Gastroesophageal sphincter (tissue), 4 donors: ENCODE measurements at regions not wholly inside any gene's neighbourhood (a gene's known extent, or its start where the extent isn't known, plus 50 kb on each side); places are given as distances from the start of the nearest gene placed in this dataset.

Experiments used
- ATAC-seq: fragments of 150-250 bp; one replicate; pipeline ENCODE4 v1.9.1; 2016; ENCODE audit warnings: mild to moderate bottlenecking, moderate library complexity
- H3K27ac ChIP-seq, 4 donors: fragments of 200-600 bp; sonication (generic) in 3 of 4; 1 replicate in 3 of 4; 2 replicates in 1 of 4; pipeline ENCODE4 v1.5.1; 2016 to 2019
- H3K27me3 ChIP-seq: fragments of 200-600 bp; sonication (generic); one replicate; pipeline ENCODE4 v1.5.1; 2019
- H3K36me3 ChIP-seq, 2 donors: fragments of 200-600 bp; sonication (generic); one replicate each; pipeline ENCODE4 v1.5.1; 2019; ENCODE audit warnings: control low read depth in 1 of 2
- H3K4me1 ChIP-seq, 3 donors: fragments of 200-600 bp; sonication (generic); 1 replicate in 2 of 3; 2 replicates in 1 of 3; pipeline ENCODE4 v1.5.1; 2016 to 2019; ENCODE audit warnings: control low read depth in 2 of 3
- H3K4me3 ChIP-seq, 2 donors: fragments of 200-600 bp; sonication (generic); one replicate each; pipeline ENCODE4 v1.5.1; 2019; ENCODE audit warnings: mild to moderate bottlenecking in 1 of 2, moderate library complexity in 1 of 2
- H3K9me3 ChIP-seq, 3 donors: fragments of 200-600 bp; sonication (generic); one replicate each; pipeline ENCODE4 v1.5.1; 2017 to 2019; ENCODE audit warnings: control low read depth in 2 of 3
- CTCF ChIP-seq, 4 experiments: fragments of 200-600 bp in 2 of 4; fragments of 450-650 bp in 2 of 4; sonication (generic) in 1 of 4; IDR thresholded peaks; one replicate each; pipeline ENCODE4 v1.5.1; 2017 to 2019; ENCODE audit warnings: antibody characterized with exemption in 4 of 4, mild to moderate bottlenecking in 2 of 4, moderate library complexity in 2 of 4
- EP300 ChIP-seq: sonication (generic); formaldehyde crosslinking; IDR thresholded peaks from one replicate; pipeline ENCODE4 v1.6.1; 2017; ENCODE audit warnings: antibody characterized with exemption, mild to moderate bottlenecking
- POLR2A ChIP-seq, 2 donors: fragments of 450-650 bp; IDR thresholded peaks; one replicate each; pipeline ENCODE4 v1.6.1; 2017; ENCODE audit warnings: antibody characterized with exemption in 2 of 2, mild to moderate bottlenecking in 2 of 2, moderate library complexity in 1 of 2
- POLR2AphosphoS5 ChIP-seq: sonication (generic); formaldehyde crosslinking; IDR thresholded peaks from one replicate; pipeline ENCODE4 v1.6.1; 2017; ENCODE audit warnings: antibody characterized with exemption
- WGBS, 2 donors: methylation state at CpG; one replicate each; pipeline ENCODE4 v1.1.5; 2018; ENCODE audit warnings: low coverage in 1 of 2; 5-methylcytosine and 5-hydroxymethylcytosine counted together

DNA sequence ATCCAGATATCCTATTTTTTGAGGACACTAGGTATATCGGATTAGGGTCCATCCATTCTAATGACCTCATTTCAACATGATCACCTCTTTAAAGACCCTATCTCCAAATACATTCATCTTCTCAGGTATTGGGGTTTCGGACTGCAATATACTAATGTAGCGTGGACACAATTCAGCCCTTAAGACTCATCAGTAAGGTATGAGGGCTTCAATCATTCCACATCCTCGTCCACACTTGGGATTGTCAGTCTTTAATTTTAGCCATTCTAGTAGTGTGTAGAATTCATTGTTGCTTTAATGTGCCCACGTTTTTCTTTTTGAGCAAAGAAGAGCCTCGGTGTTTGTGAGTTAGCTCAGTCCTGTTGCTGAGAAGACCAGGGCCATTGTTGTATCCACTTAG, 177.0 kb upstream of the TBX3 start:
- peaks cover 8% of the 10 kb centered on the region for H3K27me3 ChIP-seq
- H3K4me3 ChIP-seq, result no peak overlapping the region
- no peak for TF ChIP-seq EP300
- no peak for TF ChIP-seq CTCF (IDR thresholded peaks at IDR 0.05)
- TF ChIP-seq POLR2AphosphoS5, result no peak
- no peak for TF ChIP-seq POLR2A (IDR thresholded peaks at IDR 0.05)
- 91 to 93% methylated on average over 4 to 6 of the region's 6 CpGs for whole genome bisulfite sequencing, 2 donors
- ATAC-seq, result no peak
- H3K27ac ChIP-seq, result no peak overlapping the region
- H3K9me3 ChIP-seq, result peaks cover 0 to 13% (median 0%) of the 10 kb centered on the region in 3 donors
- H3K36me3 ChIP-seq, result no peaks in the 10 kb centered on the region
- H3K4me1 ChIP-seq, result no peaks in the 10 kb centered on the region

DNA sequence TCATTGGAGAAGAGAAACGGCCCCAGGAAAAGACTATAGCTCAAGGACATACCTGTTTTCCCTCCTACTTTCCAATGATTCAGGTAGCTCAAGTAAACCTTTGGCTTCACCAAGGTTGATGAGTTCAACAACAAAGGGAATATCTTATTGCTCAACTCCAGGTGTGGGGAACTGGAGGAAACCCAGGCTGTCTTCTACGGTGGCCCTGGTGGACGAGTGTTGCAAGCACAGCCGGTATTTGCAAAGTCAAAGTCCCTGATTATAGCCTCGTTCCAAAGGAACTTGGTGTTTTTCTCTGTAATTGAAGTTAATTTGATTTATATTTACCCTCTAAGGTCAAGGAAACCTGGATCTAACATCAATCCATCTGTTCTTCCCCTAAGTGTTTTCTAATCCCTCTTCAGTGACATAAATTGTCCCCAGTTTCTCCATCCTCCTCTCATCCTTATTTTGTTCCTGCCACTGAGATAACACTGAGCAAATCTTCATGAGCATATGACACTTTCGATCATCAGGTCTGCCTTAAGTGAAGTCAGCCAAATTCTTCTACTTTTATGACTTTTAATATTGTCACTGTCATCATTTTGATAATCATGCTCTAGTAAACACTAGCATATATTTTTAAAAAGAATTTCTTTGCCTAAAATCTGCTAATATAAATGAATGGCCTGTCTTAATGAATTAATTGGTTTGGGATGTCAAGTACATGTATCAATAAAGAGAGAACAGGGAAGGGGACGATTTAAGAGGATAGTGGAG, 174.6 kb upstream of the TBX3 start:
- H3K36me3 ChIP-seq, result no peaks in the 10 kb centered on the region
- H3K27ac ChIP-seq, result no peak overlapping the region
- ATAC-seq, result no peak
- no peaks in the 10 kb centered on the region for H3K4me1 ChIP-seq
- peaks cover 0 to 13% (median 0%) of the 10 kb centered on the region in 3 donors for H3K9me3 ChIP-seq
- H3K4me3 ChIP-seq, result no peak overlapping the region
- WGBS, 2 donors, result 72 to 79% methylated on average over 6 to 7 of the region's 7 CpGs
- TF ChIP-seq POLR2A (IDR thresholded peaks at IDR 0.05) (no peak), CTCF (IDR thresholded peaks at IDR 0.05) (no peak), POLR2AphosphoS5 (no peak), EP300 (no peak)
- H3K27me3 ChIP-seq, result peaks cover 5% of the 10 kb centered on the region

GRCh38 chr12:114855678-114856077, 171.7 kb upstream of the TBX3 start:
- no peaks in the 10 kb centered on the region for H3K4me1 ChIP-seq
- ATAC-seq, result no peak
- no peak overlapping the region for H3K4me3 ChIP-seq
- H3K36me3 ChIP-seq, result no peaks in the 10 kb centered on the region
- 86 to 90% methylated on average over 1 to 3 of the region's 3 CpGs for WGBS, 2 donors
- no peaks in the 10 kb centered on the region for H3K27me3 ChIP-seq
- H3K27ac ChIP-seq, result no peak overlapping the region
- H3K9me3 ChIP-seq, result peaks cover 0 to 10% (median 0%) of the 10 kb centered on the region in 3 donors
- TF ChIP-seq EP300 (no peak), POLR2AphosphoS5 (no peak), CTCF (IDR thresholded peaks at IDR 0.05) (no peak), POLR2A (IDR thresholded peaks at IDR 0.05) (no peak)

GRCh38 chr12:114852976-114853529, 169.1 kb upstream of the TBX3 start:
- TF ChIP-seq CTCF (IDR thresholded peaks at IDR 0.05) (no peak), POLR2A (IDR thresholded peaks at IDR 0.05) (no peak), POLR2AphosphoS5 (no peak), EP300 (no peak)
- H3K27ac ChIP-seq, result no peak overlapping the region
- no peak for ATAC-seq
- no peaks in the 10 kb centered on the region for H3K36me3 ChIP-seq
- no peaks in the 10 kb centered on the region for H3K27me3 ChIP-seq
- H3K4me1 ChIP-seq, result no peaks in the 10 kb centered on the region
- WGBS, 2 donors, result 44 to 69% methylated on average over 4 to 10 of the region's 10 CpGs
- H3K9me3 ChIP-seq, result peaks cover 0 to 4% (median 0%) of the 10 kb centered on the region in 3 donors
- H3K4me3 ChIP-seq, result no peak overlapping the region

GRCh38 chr12:114851981-114852380, 168.0 kb upstream of the TBX3 start:
- Histone ChIP-seq H3K4me1 (no peaks in the 10 kb centered on the region), H3K36me3 (no peaks in the 10 kb centered on the region), H3K27ac (no peak overlapping the region), H3K4me3 (no peak overlapping the region), H3K9me3 (peaks cover 0 to 4% (median 0%) of the 10 kb centered on the region in 3 donors), H3K27me3 (no peaks in the 10 kb centered on the region)
- WGBS, 2 donors, result 80 to 91% methylated on average over 7 of the region's 7 CpGs
- no peak for ATAC-seq
- no peak for TF ChIP-seq EP300
- TF ChIP-seq POLR2A (IDR thresholded peaks at IDR 0.05), result no peak
- no peak for TF ChIP-seq CTCF (IDR thresholded peaks at IDR 0.05)
